Transverse colon (tissue), 3 donors: ENCODE measurements at regions not wholly inside any gene's neighbourhood (a gene's known extent, or its start where the extent isn't known, plus 50 kb on each side); places are given as distances from the start of the nearest gene placed in this dataset.
"Not testable (repeated sequence)": the region's sequence is repeated elsewhere in the genome, so short reads cannot be mapped to it uniquely, and the experiment has no call there.

Experiments
- EP300 ChIP-seq: sonication (generic); formaldehyde crosslinking; IDR thresholded peaks from one replicate; pipeline ENCODE4 v1.6.1; 2017; ENCODE audit warnings: antibody characterized with exemption, low read depth
- POLR2AphosphoS5 ChIP-seq, 3 donors: sonication (generic); formaldehyde crosslinking; IDR thresholded peaks; one replicate each; pipeline ENCODE4 v1.6.1; 2016; ENCODE audit warnings: antibody characterized with exemption in 3 of 3

DNA sequence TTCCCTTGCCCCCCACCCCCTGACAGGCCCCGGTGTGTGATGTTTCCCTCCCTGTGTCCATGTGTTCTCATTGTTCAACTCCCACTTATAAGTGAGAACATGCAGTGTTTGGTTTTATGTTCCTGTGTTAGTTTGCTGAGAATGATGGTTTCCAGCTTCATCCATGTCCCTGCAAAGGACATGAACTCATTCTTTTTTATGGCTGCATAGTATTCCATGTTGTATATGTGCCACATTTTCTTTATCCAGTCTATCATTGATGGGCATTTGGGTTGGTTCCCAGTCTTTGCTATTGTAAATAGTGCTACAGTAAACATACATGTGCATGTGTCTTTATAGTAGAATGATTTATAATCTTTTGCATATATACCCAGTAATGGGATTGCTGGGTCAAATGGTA, 287.4 kb downstream of the UTRN start:
- not testable (repeated sequence) for TF ChIP-seq POLR2AphosphoS5 (IDR thresholded peaks at IDR 0.05); EP300
